GM03348 (cell line): ENCODE measurements at regions not wholly inside any gene's neighbourhood (a gene's known extent, or its start where the extent isn't known, plus 50 kb on each side); places are given as distances from the start of the nearest gene placed in this dataset.

Experiments used
- DNase-seq: peaks from one replicate; pipeline ENCODE4 v3.0.0; 2012; ENCODE audit warnings: low spot score

DNA sequence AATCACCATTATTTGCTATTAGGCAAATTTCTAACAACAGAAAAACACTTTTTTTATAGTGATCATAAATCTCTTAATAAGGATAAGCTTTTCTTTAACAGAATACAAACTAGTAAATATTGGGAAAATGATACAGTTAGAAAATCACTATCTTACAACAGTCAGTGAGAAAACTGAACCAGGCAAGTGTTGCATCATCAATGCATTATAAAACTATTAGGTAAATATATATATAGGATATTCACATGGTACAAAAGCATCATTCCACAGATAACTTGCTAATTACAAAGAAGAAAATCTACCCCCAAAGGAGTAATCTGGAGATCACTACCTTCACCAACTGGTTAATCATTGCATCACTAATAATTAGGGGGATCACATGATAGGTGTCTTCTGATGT lies 652.1 kb downstream of the HACE1 start:
- no peak for DNase-seq

DNA sequence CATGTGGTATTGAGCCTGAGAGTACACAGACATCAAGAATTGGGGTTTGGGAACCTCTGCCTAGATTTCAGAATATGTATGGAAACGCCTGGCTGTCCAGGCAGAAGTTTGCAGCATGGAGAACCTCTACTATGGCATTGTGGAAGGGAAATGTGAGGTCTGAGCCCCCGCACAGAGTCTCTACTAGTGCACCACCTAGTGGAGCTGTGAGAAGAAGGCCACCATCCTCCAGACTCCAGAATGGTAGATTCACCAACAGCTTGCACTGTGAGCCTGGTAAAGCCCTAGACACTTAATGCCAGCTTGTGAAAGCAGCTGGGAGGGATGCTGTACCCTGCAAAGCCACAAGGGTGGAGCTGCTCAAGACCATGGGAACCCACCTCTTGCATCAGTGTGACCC lies 658.2 kb downstream of the HACE1 start:
- no peak for DNase-seq

DNA sequence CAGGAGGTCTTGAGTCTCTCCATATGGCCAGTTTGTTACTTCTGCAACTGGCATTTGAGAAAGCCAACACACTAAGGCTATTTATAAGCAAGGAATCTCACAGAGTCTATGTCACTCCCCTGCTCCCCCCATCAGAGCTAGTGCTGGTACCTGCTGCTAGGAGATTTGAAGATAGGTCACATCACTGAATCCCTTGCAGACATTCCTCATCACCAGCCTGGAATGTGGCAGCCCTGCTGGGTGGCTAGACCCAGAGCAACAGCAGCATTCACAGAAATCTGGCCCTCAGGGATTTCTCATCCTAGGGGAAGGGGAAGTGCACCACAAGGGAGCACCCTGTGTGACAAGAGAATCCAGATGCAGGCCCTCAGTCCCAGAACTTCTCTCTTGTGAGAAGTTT lies 672.1 kb downstream of the HACE1 start:
- DNase-seq: no peak

DNA sequence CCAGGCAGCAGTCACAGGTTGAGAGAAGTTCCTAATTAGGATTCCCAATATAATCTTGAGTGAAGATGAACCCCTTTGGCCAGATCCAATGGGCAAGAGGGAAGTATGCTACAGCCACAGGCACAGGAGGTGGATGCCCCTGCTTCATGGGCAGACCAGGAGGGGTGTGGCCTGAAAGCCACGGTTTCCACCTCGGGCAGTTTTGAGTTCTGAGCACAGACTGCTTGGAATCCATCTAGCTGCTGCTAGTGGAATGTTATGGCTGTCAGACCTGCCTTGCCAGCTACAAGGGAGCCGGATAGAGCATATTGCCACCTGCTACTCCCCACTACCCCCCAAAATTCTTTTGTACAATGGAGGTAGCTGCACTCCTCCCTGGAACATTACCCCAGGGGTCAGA lies 672.9 kb downstream of the HACE1 start:
- no peak for DNase-seq

DNA sequence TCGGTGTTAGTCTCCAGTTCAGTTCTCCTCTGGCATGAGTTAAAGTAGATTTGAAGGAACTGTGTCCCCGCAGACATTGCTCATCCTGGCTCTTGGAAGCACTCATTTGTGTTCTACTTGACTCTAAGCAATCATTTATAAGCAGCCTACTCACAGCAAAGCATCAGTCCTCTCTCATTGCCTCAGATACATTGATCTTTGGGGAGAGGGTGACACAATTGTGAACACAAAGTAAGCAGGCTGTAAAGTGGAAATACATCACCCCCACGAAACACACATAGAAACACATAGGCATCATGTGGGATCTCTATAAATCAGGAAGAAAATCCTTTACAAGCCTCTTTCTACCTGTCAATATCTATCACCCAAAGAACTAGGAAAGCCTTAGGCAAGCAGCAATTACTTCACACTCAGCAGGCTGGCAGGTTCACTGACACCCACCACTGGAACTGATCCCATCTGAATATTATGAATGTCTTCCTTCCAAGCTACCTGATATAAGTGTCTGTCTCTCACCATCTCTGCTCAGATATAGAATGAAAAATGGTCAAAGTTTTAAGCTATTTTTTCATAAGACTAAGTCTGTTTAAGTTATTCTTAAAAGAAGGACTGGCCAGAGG lies 675.8 kb downstream of the HACE1 start:
- no peak for DNase-seq

DNA sequence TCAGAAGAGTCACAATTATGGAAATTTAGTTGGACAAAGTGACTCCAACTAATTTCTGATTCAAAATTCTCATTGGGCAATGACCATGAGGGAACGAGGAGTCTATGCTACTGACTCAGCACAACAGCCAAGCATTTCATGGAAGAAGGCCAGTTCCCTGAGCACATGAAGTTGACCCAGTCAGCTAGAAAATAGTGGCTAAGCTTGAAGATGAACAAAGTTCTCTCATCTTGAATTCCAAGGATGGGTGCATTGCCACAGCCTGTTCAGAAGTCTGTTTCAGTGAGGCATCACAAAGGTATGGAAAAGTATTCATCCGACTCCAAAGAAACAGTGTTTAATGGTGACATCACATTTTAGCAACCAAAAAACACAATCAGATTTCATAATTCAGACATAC lies 676.9 kb downstream of the HACE1 start:
- DNase-seq: no peak

DNA sequence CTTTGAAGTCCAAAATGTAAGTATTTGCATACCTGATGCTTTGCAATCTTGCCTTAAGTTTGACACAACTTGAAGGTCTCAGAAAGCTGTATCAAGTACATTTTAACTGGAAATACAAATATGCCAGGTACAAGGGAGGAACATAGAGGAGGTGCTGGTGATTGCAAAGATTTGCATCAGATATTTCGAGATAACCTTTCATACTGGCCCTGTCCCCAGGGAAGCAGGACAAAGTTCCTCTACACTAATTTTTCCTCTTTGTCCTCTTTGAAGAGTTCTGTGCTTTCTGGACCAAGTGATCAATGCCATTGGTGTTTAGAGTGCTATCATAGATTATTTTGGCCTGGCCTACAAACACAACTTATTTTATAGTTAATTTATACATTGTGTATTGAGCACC lies 686.1 kb downstream of the HACE1 start:
- DNase-seq: no peak

DNA sequence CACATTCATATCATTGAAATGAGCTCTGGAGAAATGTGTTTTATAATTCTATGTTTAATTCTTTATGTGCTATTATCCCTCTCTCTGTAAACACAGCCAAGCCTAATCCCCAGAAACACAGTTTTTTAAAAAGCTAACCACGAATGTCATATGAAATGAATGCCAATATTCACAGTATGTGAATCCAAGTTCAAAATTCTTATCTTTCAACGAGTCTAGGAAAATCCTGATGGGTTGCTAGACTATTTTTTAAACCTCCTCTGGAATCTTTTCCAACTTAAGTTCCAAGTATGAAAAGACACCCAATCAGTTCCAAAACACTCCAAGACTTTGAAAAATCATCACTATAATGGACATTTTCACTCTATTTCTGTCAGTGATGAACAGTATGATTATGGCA lies 689.3 kb downstream of the HACE1 start:
- no peak for DNase-seq

DNA sequence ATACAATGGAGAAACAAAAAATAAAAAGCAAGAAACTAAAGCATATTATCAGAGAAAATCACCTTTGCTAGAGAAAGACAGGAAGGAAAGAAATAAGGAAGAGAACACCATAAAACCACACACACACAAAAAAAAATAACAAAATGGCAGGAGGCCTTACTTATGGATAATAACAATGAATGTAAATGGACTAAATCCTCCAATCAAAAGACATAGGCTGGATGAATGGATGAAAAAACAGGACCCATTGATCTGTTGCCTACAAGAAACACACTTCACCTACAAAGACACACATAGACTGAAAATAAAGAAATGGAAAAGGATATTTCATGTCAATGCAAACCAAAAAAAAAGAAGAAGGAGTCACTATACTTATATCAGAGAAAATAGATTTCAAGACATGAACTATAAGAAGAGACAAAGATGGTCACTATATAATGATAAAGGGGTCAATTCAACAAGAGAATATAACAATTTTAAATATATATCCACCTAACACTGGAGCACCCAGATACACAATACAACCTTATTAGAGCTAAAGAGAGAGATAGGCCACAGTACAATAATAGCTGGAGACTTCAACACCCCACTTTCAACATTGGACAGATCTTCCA lies 693.6 kb downstream of the HACE1 start:
- no peak for DNase-seq

DNA sequence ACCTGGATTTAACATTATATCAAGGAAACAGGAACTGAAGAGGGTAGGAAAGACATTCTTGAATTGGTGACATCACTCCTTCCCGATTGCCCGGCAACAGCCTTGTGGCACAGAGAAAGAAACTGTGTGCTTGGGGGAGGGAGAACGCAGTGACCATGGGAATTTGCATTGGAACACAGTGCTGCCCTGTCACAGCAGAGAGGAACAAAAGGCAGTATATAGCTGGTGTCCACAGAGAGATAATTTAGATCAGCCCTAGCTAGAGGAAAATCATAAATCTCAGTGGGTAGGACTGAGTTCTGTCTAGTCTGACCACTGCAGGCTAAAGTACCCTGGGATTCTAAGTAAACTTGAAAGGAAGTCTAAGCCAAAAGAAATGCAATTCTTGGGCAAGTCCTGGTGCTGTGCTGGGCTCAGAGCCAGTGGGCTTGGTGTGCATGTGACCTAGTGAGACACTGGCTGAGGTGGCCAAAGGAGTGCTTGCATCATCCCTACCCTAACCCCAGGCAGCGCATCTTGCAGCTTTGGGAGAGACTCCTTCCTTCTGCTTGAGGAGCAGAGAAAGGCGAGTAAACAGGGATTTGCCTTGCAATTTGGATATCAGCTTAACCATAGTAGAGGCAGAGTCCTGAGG lies 697.6 kb downstream of the HACE1 start:
- DNase-seq: no peak

DNA sequence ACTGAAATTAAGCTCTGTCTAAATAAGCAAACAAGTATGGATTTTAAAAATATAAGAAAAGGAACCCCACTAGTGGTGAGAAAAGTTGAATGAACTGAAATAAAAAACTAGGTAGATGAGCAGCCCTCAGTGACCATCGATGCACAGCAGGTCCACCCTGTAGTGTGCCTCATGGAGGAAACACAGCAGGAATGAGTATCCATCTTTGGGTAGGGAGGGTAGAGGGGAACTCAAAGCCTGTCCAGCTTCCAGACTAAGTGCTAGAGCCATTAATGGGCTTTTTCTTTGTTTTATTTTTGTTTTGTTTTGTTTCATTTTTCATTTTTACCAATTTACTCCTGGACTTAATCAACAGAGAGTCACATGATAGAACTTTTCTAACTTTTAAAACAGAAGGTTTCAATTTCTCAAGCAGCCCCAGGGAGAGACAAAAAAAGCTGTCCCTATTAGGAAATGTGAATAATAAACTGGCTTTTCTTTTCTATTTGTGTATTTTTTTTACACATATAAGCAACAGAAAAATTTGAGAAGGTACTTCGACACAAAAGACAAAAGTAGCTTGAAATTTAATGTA lies 700.6 kb downstream of the HACE1 start:
- DNase-seq: no peak

DNA sequence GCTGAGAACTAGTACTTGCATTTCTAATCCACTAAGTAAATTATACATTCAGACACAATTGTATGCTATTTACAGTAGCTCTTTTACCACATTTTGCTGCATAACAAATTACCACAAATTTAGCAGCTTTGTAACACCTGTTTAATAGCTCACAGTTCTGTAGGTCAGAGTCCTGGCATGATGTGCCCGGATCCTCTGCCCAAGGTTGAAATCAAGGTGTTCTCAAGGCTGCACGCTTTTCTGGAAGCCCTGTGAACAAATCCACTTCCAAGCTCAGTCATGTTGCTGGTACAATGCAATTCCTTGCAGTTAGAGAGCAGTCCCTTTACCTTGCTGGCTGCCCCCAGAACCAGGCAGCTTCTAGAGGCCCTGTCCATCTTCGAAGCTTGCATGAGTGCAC lies 716.0 kb downstream of the HACE1 start:
- no peak for DNase-seq

DNA sequence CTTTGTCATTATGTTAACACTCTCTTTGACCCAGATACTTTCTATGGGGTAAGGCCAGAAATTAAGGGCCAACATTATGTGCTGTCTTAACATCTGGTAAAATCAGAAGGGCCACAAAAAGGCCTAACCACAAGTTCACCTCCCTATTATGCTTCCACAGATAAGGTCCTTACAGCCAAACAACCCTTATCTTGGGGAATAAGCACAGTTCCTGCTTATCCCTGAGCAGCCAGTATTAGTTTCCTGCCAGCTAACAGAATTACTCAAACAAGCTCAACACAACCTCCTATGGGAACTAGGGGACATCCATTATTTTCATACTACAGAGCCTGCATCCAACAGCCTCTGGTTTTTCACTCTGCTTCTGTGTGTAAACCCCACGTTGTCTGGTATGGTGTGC lies 724.8 kb downstream of the HACE1 start:
- DNase-seq: no peak

DNA sequence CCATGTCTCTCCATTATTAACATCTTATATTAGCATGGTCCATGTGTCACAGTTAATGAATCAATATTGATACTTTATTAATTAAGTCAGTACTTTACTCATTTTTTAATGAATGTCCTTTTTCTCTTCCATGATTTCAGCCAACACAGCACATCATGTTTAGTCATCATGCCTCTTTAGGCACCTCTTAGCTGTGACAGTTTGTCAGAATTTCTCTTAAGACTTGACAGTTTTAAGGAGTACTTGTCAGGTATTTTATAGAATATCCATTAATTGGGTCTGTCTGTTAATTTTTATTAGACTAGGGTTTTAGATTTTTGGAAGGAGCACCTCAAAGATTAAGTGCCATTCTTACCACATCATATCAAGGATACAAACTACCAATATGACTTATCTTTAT lies 729.4 kb downstream of the HACE1 start:
- DNase-seq: no peak

DNA sequence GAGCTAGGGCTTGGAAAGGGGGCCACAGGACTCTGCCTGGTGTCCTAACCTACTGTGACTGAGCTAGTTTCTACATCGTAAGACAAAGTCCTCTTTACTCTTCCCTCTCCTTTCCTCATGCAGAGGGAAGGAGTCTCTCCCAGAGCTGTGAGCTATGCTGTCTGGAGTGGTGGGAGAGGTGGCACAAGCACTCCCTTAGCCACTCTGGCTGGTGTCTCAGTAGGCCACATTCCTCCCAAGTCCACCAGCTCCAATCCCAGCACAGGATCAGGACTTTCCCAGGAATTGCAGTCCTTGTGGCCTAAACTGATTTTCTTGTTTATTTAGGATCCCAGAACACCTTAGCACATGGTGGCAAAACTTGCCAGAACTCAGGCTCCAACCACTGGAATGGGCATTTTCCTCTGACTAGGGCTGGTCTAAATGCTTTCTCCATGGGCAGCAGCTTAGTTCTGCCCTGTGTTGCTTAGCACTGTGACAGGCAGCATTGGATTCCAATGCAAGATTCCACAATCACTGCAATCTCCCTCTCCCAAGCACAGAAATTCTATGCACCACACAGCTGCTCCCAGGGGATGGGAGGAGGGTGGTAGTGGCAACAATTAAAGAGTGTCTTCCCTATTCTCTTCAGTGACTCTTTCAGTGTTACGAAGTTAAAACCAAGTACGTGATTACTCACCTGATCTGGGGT lies 733.3 kb downstream of the HACE1 start:
- no peak for DNase-seq

DNA sequence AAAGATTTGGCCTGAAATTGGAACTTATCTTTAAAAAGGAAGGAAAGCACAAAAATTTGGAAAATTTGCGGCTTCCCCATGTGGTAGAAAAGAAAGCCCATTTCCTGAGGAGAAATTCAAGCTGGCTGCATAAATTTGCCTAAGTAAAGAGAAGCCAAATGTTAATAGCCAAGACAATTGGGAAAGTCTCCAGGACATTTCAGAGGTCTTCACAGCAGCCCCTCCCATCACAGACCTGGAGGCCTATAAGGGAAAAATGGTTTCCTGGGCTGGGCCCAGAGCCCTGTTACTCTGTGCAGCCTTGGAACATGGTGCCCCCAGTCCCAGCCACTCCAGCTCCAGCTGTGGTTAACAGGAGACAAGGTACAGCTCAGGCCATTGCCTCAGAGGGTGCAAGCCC lies 736.5 kb downstream of the HACE1 start:
- DNase-seq: no peak

DNA sequence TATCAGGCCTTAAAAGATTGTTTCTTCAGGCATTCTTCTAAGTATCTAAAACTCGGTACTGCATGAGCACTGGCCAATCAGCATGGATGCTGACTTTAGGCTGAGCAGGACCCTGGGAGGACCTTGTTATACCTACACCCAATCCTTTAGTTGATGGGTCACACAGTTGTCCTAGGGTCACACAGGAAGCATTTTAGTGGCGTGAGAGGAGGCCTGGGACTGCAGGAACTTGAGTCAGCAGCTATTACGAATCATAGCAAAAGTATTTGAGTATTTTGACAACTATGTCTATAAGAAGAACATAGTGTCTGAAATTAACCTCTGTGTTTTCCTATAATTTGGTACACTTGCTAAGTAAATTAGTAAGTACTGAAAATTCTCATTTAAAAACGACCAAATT lies 741.4 kb downstream of the HACE1 start:
- DNase-seq: peak; percentile 2

DNA sequence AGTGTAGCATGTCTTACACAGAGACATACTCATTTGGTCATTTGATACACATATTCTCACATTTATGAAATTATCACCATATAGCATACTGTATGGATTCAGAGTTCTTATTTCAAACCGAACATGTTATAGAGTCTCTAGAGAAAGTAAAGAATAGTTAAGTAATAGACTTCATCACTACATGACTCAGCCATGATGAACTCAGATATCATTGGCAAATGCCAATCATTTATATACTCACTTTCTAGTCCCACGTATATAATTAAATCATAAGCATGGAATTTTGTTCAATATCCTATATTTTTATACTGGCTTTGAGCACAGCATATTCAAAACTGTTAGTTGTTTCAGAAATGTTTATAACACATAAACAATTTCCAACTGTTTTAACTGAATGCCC lies 749.9 kb downstream of the HACE1 start:
- DNase-seq: no peak

DNA sequence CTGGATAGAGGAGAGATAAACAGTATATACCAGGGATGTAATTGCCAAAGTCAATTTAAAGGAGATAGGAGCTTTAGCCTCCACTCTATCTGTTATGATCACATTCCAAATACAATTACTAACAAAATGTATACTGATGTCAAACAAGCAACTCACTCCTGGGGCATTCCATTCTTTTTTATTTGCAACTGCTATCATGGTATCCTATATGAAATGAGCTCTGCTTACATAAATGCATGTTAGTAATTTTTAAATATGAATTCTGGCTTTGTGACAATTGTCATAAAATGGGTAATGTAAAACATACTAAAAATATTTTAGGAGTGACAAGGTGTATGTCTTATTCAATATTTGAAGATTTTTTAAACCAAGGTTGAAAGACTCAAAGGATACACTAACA lies 751.1 kb downstream of the HACE1 start:
- no peak for DNase-seq

DNA sequence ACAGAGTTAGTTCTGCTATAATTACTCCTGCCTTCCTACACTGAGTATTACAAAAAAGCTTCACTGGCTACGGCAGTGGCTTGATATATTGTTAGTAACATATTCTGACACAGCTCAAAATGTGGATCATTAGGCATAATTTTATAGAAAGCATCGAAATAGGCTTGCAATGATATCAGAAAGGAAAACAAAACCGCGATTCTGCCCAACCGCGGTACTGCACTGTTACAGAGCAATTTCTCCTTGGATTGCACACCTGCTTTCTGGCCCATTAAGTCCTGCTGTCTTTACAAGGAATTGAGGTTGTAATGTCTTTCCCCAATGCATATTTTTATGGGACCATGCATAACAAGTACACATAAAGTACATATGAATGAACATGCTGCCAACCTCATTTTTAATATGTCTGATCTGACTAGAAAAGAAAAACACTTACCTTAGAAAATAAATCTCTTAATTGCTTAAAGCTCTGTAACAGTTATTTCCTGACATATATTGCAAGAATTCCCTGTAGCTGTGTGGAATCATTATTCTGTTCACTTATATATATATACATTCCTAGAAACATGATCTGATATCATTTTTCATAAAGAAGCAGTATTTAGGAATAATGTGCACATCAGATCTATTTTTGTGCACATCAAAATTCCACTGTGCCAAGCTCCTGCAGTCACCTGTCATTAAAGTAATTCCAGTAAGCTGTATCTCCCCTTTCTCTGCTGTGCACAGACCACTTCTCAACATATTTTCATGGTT lies 763.9 kb downstream of the HACE1 start:
- no peak for DNase-seq

DNA sequence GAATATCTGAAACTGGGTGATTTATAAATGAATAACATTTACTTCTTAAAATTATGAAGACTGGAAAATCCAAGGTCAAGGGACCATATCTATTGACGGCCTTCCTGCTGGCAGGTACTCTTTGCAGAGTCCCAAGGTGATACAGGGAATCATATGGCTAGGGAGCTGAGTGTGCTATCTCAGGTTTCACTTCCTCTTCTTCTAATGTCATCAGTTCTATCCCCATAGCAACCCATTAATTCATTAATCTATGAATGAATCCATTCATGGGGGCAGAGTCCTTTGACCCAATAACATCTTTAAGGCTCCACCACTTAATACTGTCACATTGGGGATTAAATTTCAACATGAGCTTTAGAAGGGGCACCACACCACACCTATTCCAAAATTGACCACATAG lies 772.0 kb downstream of the HACE1 start:
- no peak for DNase-seq

DNA sequence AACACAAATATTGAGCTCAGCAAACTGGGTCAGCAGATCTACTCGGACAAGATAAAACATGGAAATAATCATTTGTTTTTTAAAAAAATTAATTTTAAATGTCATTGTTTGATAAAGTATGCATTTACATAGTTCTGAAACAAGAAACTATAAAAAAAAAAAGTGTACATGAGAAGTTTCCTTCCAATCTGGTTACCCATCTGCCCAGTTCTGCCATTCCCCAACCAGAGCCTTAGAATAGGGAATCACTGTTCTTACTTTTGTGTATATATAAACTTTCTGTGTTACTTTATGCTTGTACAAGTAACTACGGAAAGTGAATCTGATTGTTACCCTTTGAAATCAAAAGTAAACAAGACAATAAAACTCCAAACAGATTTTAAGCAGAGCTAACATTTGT lies 791.4 kb downstream of the HACE1 start:
- DNase-seq: no peak
